ENCODE measurements at regions not wholly inside any gene's neighbourhood (a gene's known extent, or its start where the extent isn't known, plus 50 kb on each side); places are given as distances from the start of the nearest gene placed in this dataset.

GRCh38 chr3:159882790-159883779, 105.5 kb upstream of the IL12A start:
- Histone ChIP-seq H3K9me3 (ENCODE audit: low read length) (no peaks in the 10 kb centered on the region), H3K79me2 (replicated peaks; ENCODE audit: insufficient read depth, low read length) (no peaks in the 10 kb centered on the region), H3K4me3 (ENCODE audit: low read length) (no peak overlapping the region), H3F3A (ENCODE audit: insufficient read depth, low read length, poor library complexity, severe bottlenecking) (no peaks in the 10 kb centered on the region), H3K9me2 (ENCODE audit: insufficient read depth, low read length) (no peaks in the 10 kb centered on the region), H2AFZ (ENCODE audit: low read depth, low read length) (no peak overlapping the region), H3K36me3 (ENCODE audit: insufficient read depth, low read length) (no peaks in the 10 kb centered on the region), H3K4me2 (ENCODE audit: low read length) (no peak overlapping the region), H3K27me3 (ENCODE audit: insufficient read depth, low read depth, low read length) (no peaks in the 10 kb centered on the region), H4K20me1 (ENCODE audit: insufficient read depth) (no peaks in the 10 kb centered on the region), H3K27ac (ENCODE audit: low read length) (peak overlapping the region; percentile 11), H3K9ac (ENCODE audit: low read length) (no peak overlapping the region)
- no peak for TF ChIP-seq CTCF (IDR thresholded peaks at IDR 0.05; ENCODE audit: poor library complexity, severe bottlenecking)

GRCh38 chr3:159884661-159885402, 103.8 kb upstream of the IL12A start:
- TF ChIP-seq SMC3 (conservative IDR thresholded peaks at IDR 0.05; ENCODE audit: poor library complexity) (peak; percentile 65), CTCF (IDR thresholded peaks at IDR 0.05; ENCODE audit: poor library complexity, severe bottlenecking) (peak; percentile 66), EZH2 (IDR thresholded peaks at IDR 0.05; ENCODE audit: borderline replicate concordance, insufficient read depth, low read length, poor library complexity, severe bottlenecking) (no peak), EP300 (conservative IDR thresholded peaks at IDR 0.05; ENCODE audit: poor library complexity, severe bottlenecking) (no peak), RAD21 (conservative IDR thresholded peaks at IDR 0.05) (peak; percentile 68)
- no peaks in the 10 kb centered on the region for H4K20me1 ChIP-seq (ENCODE audit: insufficient read depth)
- H3F3A ChIP-seq (ENCODE audit: insufficient read depth, low read length, poor library complexity, severe bottlenecking): no peaks in the 10 kb centered on the region
- no peaks in the 10 kb centered on the region for H3K36me3 ChIP-seq (ENCODE audit: insufficient read depth, low read length)
- no peaks in the 10 kb centered on the region for H3K9me3 ChIP-seq (ENCODE audit: low read length)
- H3K79me2 ChIP-seq (replicated peaks; ENCODE audit: insufficient read depth, low read length): no peaks in the 10 kb centered on the region
- H3K4me3 ChIP-seq (ENCODE audit: low read length): no peak overlapping the region
- no peak overlapping the region for H2AFZ ChIP-seq (ENCODE audit: low read depth, low read length)
- H3K9me2 ChIP-seq (ENCODE audit: insufficient read depth, low read length): no peaks in the 10 kb centered on the region
- no peak overlapping the region for H3K4me2 ChIP-seq (ENCODE audit: low read length)
- no peak overlapping the region for H3K27ac ChIP-seq (ENCODE audit: low read length)
- no peaks in the 10 kb centered on the region for H3K27me3 ChIP-seq (ENCODE audit: insufficient read depth, low read depth, low read length)
- no peak overlapping the region for H3K9ac ChIP-seq (ENCODE audit: low read length)

GRCh38 chr3:159886050-159886449, 102.6 kb upstream of the IL12A start:
- TF ChIP-seq REST (IDR thresholded peaks at IDR 0.05; ENCODE audit: borderline replicate concordance): no peak
- TF ChIP-seq POLR2AphosphoS5 (IDR thresholded peaks at IDR 0.05): no peak
- no peak for TF ChIP-seq RAD21 (conservative IDR thresholded peaks at IDR 0.05)
- TF ChIP-seq TAF1 (IDR thresholded peaks at IDR 0.05; ENCODE audit: low read depth): no peak
- no peak for TF ChIP-seq SMC3 (conservative IDR thresholded peaks at IDR 0.05; ENCODE audit: poor library complexity)
- no peak for TF ChIP-seq EP300 (conservative IDR thresholded peaks at IDR 0.05; ENCODE audit: poor library complexity, severe bottlenecking)
- TF ChIP-seq MXI1 (conservative IDR thresholded peaks at IDR 0.05; ENCODE audit: poor library complexity, severe bottlenecking): no peak
- TF ChIP-seq EZH2 (IDR thresholded peaks at IDR 0.05; ENCODE audit: borderline replicate concordance, insufficient read depth, low read length, poor library complexity, severe bottlenecking): no peak
- no peak for TF ChIP-seq CTCF (IDR thresholded peaks at IDR 0.05; ENCODE audit: poor library complexity, severe bottlenecking)
- Histone ChIP-seq H3K36me3 (ENCODE audit: insufficient read depth, low read length) (no peaks in the 10 kb centered on the region), H3K79me2 (replicated peaks; ENCODE audit: insufficient read depth, low read length) (no peaks in the 10 kb centered on the region), H3K27me3 (ENCODE audit: insufficient read depth, low read depth, low read length) (no peaks in the 10 kb centered on the region), H3K9me3 (ENCODE audit: low read length) (no peaks in the 10 kb centered on the region), H3K27ac (ENCODE audit: low read length) (no peak overlapping the region), H3K9me2 (ENCODE audit: insufficient read depth, low read length) (no peaks in the 10 kb centered on the region), H3K4me2 (ENCODE audit: low read length) (no peak overlapping the region), H3F3A (ENCODE audit: insufficient read depth, low read length, poor library complexity, severe bottlenecking) (no peaks in the 10 kb centered on the region), H3K9ac (ENCODE audit: low read length) (no peak overlapping the region), H2AFZ (ENCODE audit: low read depth, low read length) (no peak overlapping the region), H3K4me3 (ENCODE audit: low read length) (no peak overlapping the region), H4K20me1 (ENCODE audit: insufficient read depth) (no peaks in the 10 kb centered on the region)

Data from neural cell (in vitro differentiated cells).